ENCODE measurements at regions not wholly inside any gene's neighbourhood (a gene's known extent, or its start where the extent isn't known, plus 50 kb on each side); places are given as distances from the start of the nearest gene placed in this dataset.

DNA sequence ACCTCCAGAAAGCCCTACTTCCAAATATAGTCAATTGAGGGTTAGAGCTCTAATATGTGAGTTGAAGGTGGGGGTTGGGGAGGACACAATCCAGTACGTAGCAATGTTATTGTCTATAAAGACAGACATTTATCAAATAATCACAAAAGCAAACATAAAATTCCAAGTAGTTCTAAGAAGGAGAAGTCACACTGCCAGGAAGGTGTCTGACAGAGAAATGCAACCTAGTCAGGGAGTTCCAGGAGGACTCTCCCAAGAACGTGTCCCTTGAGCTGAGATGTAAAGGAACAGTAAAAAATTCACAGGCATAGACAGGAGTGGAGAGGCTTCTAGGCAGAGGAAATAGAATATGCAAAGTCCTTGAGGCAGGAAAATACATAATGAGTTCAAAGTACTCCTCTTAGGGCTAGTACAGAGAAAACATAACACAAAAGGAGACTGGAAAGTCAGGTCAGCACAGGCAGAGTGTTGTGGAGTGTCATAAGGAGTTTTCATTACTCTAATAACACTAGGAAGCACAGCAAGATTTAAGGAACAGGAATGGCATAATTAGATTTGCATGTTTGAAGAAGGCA lies 277.6 kb upstream of the STT3B start (continued):
- TF ChIP-seq RERE (CRISPR knock-in tag; IDR thresholded peaks at IDR 0.05; ENCODE audit: low read depth) (no peak), ZNF282 (IDR thresholded peaks at IDR 0.05; ENCODE audit: partially characterized antibody) (no peak), ZNF670 (CRISPR knock-in tag; IDR thresholded peaks at IDR 0.05; ENCODE audit: borderline replicate concordance) (no peak), CCDC6 (CRISPR knock-in tag; IDR thresholded peaks at IDR 0.05) (no peak), PAXIP1 (CRISPR knock-in tag; conservative IDR thresholded peaks at IDR 0.05) (peak; percentile 49; the same call in 1 of the 2 replicates), GLI4 (CRISPR knock-in tag; IDR thresholded peaks at IDR 0.05; ENCODE audit: borderline replicate concordance) (no peak)
- TF ChIP-seq, protein P1, sequence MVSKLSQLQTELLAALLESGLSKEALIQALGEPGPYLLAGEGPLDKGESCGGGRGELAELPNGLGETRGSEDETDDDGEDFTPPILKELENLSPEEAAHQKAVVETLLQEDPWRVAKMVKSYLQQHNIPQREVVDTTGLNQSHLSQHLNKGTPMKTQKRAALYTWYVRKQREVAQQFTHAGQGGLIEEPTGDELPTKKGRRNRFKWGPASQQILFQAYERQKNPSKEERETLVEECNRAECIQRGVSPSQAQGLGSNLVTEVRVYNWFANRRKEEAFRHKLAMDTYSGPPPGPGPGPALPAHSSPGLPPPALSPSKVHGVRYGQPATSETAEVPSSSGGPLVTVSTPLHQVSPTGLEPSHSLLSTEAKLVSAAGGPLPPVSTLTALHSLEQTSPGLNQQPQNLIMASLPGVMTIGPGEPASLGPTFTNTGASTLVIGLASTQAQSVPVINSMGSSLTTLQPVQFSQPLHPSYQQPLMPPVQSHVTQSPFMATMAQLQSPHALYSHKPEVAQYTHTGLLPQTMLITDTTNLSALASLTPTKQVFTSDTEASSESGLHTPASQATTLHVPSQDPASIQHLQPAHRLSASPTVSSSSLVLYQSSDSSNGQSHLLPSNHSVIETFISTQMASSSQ (IDR thresholded peaks at IDR 0.05; ENCODE audit: low read depth) = no peak
- TF ChIP-seq, protein P1 (CRISPR knock-in tag; IDR thresholded peaks at IDR 0.05; ENCODE audit: borderline replicate concordance) = no peak

All from HepG2 (cell line).